ENCODE measurements at regions not wholly inside any gene's neighbourhood (a gene's known extent, or its start where the extent isn't known, plus 50 kb on each side); places are given as distances from the start of the nearest gene placed in this dataset.

GRCh38 chr16:64823481-64824075, 298.3 kb downstream of the CDH11 start:
- TF ChIP-seq RAD21 (IDR thresholded peaks at IDR 0.05; ENCODE audit: low read depth) = no peak
- no peak for TF ChIP-seq TCF12 (IDR thresholded peaks at IDR 0.05; ENCODE audit: low read depth)
- no peak for TF ChIP-seq USF1 (IDR thresholded peaks at IDR 0.05)
- no peak for TF ChIP-seq FOXM1 (IDR thresholded peaks at IDR 0.05; ENCODE audit: borderline replicate concordance, low read depth)
- no peak for TF ChIP-seq MAX (IDR thresholded peaks at IDR 0.05)
- no peak for TF ChIP-seq EGR1 (IDR thresholded peaks at IDR 0.05)
- no peak for TF ChIP-seq YY1 (IDR thresholded peaks at IDR 0.05; ENCODE audit: low read depth)
- no peak for TF ChIP-seq TEAD4 (IDR thresholded peaks at IDR 0.05)
- no peak for TF ChIP-seq CREB1 (IDR thresholded peaks at IDR 0.05; ENCODE audit: low read depth)
- no peak for TF ChIP-seq EP300 (IDR thresholded peaks at IDR 0.05; ENCODE audit: borderline replicate concordance)
- TF ChIP-seq REST (IDR thresholded peaks at IDR 0.05; ENCODE audit: low read depth) = no peak
- TF ChIP-seq CEBPB (IDR thresholded peaks at IDR 0.05) = no peak
- TF ChIP-seq TAF1 (IDR thresholded peaks at IDR 0.05; ENCODE audit: low read depth) = no peak
- TF ChIP-seq ZBTB7A (IDR thresholded peaks at IDR 0.05; ENCODE audit: low read depth) = no peak
- no peak for TF ChIP-seq NFIC (IDR thresholded peaks at IDR 0.05)

- TF ChIP-seq YY1 (IDR thresholded peaks at IDR 0.05; ENCODE audit: low read depth) (no peak), RAD21 (IDR thresholded peaks at IDR 0.05; ENCODE audit: low read depth) (no peak), FOXM1 (IDR thresholded peaks at IDR 0.05; ENCODE audit: borderline replicate concordance, low read depth) (no peak), CEBPB (IDR thresholded peaks at IDR 0.05) (no peak), EP300 (IDR thresholded peaks at IDR 0.05; ENCODE audit: borderline replicate concordance) (no peak), MAX (IDR thresholded peaks at IDR 0.05) (no peak), ZBTB7A (IDR thresholded peaks at IDR 0.05; ENCODE audit: low read depth) (no peak), USF1 (IDR thresholded peaks at IDR 0.05) (no peak), EGR1 (IDR thresholded peaks at IDR 0.05) (no peak), NFIC (IDR thresholded peaks at IDR 0.05) (no peak), REST (IDR thresholded peaks at IDR 0.05; ENCODE audit: low read depth) (no peak), TAF1 (IDR thresholded peaks at IDR 0.05; ENCODE audit: low read depth) (no peak), TCF12 (IDR thresholded peaks at IDR 0.05; ENCODE audit: low read depth) (no peak), CREB1 (IDR thresholded peaks at IDR 0.05; ENCODE audit: low read depth) (no peak), TEAD4 (IDR thresholded peaks at IDR 0.05) (no peak)
These were observed 311.8 kb downstream of the CDH11 start for GRCh38 chr16:64809876-64810629.

- TF ChIP-seq YY1 (IDR thresholded peaks at IDR 0.05; ENCODE audit: low read depth) (no peak), EP300 (IDR thresholded peaks at IDR 0.05; ENCODE audit: borderline replicate concordance) (no peak), TCF12 (IDR thresholded peaks at IDR 0.05; ENCODE audit: low read depth) (no peak), TAF1 (IDR thresholded peaks at IDR 0.05; ENCODE audit: low read depth) (no peak), CREB1 (IDR thresholded peaks at IDR 0.05; ENCODE audit: low read depth) (no peak), MAX (IDR thresholded peaks at IDR 0.05) (no peak), USF1 (IDR thresholded peaks at IDR 0.05) (no peak), CEBPB (IDR thresholded peaks at IDR 0.05) (no peak), RAD21 (IDR thresholded peaks at IDR 0.05; ENCODE audit: low read depth) (no peak), TEAD4 (IDR thresholded peaks at IDR 0.05) (no peak), EGR1 (IDR thresholded peaks at IDR 0.05) (no peak), FOXM1 (IDR thresholded peaks at IDR 0.05; ENCODE audit: borderline replicate concordance, low read depth) (no peak), NFIC (IDR thresholded peaks at IDR 0.05) (no peak), ZBTB7A (IDR thresholded peaks at IDR 0.05; ENCODE audit: low read depth) (no peak), REST (IDR thresholded peaks at IDR 0.05; ENCODE audit: low read depth) (no peak)
These were observed 313.4 kb downstream of the CDH11 start for GRCh38 chr16:64808474-64808873.
